Ectodermal cell (in vitro differentiated cells): ENCODE measurements at regions not wholly inside any gene's neighbourhood (a gene's known extent, or its start where the extent isn't known, plus 50 kb on each side); places are given as distances from the start of the nearest gene placed in this dataset.
"Not testable (repeated sequence)": the region's sequence is repeated elsewhere in the genome, so short reads cannot be mapped to it uniquely, and the experiment has no call there.

ENCODE experiments used
- H3K27ac ChIP-seq: 2 replicates; pipeline ENCODE4 v1.7.0; 2013; ENCODE audit warnings: mild to moderate bottlenecking, low read depth, low read length; ENCODE audit not compliant: insufficient read depth, poor library complexity, severe bottlenecking
- H3K27me3 ChIP-seq: 2 replicates; pipeline ENCODE4 v1.7.0; 2013; ENCODE audit warnings: mild to moderate bottlenecking, low read length; ENCODE audit not compliant: insufficient read depth, control insufficient read depth, poor library complexity, severe bottlenecking
- H3K36me3 ChIP-seq: one replicate; pipeline ENCODE4 v1.7.0; 2013; ENCODE audit warnings: low read length; ENCODE audit not compliant: control insufficient read depth, insufficient read depth
- H3K4me1 ChIP-seq: one replicate; pipeline ENCODE4 v1.7.0; 2013; ENCODE audit warnings: low read length; ENCODE audit not compliant: control insufficient read depth, insufficient read depth
- H3K4me3 ChIP-seq: 2 replicates; pipeline ENCODE4 v1.7.0; 2013; ENCODE audit warnings: low read depth, low read length, control low read depth; ENCODE audit not compliant: insufficient read depth
- H3K9me3 ChIP-seq: 2 replicates; pipeline ENCODE4 v1.7.0; 2013; ENCODE audit warnings: mild to moderate bottlenecking, low read length, moderate library complexity; ENCODE audit not compliant: control insufficient read depth
- WGBS, 2 experiments: methylation state at CpG; one replicate each; pipeline ENCODE4 v1.1.7; 2013; ENCODE audit warnings: missing lambda C conversion rate in 2 of 2; 5-methylcytosine and 5-hydroxymethylcytosine counted together

DNA sequence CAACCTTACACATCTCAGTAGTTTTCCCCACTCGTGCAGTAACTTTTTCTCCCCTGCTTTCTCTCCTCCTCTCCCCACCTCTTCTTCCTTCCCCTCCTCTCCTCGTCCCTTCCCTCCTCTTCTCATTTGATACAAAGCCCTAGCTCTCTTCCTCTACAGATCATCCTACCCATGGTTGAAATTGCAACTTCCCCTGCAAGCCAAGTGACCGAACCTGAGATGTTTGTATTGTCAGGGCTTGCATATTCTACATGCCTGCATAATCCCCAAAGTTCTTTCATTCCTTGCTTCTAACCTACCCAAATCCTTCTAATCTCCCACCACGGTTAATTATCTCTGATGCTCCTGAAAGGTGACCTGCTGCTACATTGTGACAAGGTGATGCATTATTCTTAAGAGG lies 408.6 kb upstream of the AMELY start:
- H3K4me1 ChIP-seq, H3K27ac ChIP-seq, H3K9me3 ChIP-seq, H3K36me3 ChIP-seq, H3K4me3 ChIP-seq, H3K27me3 ChIP-seq: not testable (repeated sequence)
- 11% methylated on average over 1 of the region's 4 CpGs; no CpG with 5 or more reads in 1 of the 2 experiments for WGBS, 2 experiments

DNA sequence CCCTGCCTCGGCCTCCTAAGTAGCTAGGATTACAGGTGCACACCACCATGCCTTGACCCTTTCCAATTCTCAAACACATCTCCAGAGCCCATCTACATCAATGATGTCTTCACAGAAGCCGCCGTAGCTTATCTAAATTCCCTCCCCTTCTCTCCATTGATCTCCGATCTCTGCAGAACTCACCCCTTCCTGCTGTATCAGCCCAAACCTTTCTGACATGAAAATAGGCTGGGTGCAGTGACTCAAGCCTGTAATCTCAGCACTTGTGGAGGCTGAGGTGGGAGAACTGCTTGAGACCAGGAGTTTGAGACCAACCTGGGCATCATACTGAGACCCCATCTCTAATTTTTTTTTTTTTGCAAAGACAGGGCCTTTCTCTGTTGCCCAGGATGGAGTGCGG lies 406.6 kb upstream of the AMELY start:
- WGBS, 2 experiments, result 92 to 93% methylated on average over 5 of the region's 5 CpGs

DNA sequence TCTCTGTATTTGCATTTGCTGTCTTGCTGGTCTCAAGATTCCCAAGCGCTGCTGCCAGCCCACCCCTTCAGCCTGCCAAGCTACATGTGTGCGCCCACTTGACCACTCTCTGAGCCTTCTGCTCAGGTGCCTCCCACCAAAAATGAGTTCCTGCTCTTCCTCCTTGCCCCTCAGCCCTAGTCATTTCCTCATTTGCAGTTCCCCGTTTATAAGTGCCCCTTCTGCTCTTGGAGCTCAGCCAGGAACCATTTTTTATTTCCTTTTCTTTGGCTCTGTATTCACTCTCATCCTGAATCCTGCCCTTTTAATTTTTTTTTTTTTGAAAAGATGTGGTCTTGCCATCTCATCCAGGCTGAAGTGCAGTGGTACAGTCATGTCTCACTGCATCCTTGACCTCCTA lies 406.0 kb upstream of the AMELY start:
- no peak overlapping the region for H3K27ac ChIP-seq
- no peaks in the 10 kb centered on the region for H3K27me3 ChIP-seq
- H3K9me3 ChIP-seq, result no peaks in the 10 kb centered on the region
- peaks cover 4% of the 10 kb centered on the region for H3K4me1 ChIP-seq
- WGBS, 2 experiments, result 92 to 98% methylated on average over 3 of the region's 3 CpGs
- H3K4me3 ChIP-seq, result no peak overlapping the region
- no peaks in the 10 kb centered on the region for H3K36me3 ChIP-seq

More for the DNA sequence above, 406.6 kb upstream of the AMELY start:
- Histone ChIP-seq H3K27ac (no peak overlapping the region), H3K36me3 (no peaks in the 10 kb centered on the region), H3K4me1 (peaks cover 4% of the 10 kb centered on the region), H3K4me3 (no peak overlapping the region), H3K9me3 (no peaks in the 10 kb centered on the region), H3K27me3 (no peaks in the 10 kb centered on the region)

DNA sequence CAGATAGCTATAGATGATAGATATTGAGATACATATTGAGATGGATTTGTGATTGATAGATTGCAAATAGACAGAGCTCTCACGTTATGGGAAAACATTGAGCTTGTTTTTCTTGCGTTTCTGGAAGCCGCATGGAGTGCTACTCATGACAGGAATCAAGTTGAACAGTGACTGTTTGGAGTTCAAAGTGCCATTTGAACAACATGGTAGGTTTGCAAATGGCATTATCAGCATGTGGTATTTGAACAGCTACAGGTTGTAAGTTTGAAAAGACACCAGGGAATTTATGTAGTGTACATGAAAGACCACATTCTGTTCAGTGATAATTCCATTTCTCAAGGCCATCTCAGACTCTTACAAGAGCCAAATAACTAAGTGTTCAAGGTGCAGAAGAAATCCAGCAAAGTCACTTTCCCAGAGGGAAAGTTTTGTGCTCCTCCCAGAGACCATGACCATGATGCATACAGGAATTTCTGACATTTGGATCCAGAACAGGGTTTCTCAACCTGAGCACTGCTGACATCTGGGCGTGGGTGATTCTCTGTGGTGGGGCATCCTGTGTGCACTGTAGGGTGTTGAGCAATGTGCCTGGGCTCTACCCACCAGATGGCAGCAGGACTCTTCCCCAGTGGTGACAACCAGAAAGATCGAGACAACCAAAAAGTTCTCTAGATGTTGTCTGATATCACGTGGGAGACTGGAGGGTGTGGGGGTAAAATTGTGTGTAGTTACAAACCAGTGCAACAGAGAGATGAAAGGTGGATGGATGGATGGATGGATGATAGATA lies 399.1 kb upstream of the AMELY start:
- no peaks in the 10 kb centered on the region for H3K36me3 ChIP-seq
- 93 to 97% methylated on average over 6 of the region's 6 CpGs for WGBS, 2 experiments
- no peaks in the 10 kb centered on the region for H3K27me3 ChIP-seq
- no peaks in the 10 kb centered on the region for H3K9me3 ChIP-seq
- no peak overlapping the region for H3K4me3 ChIP-seq
- H3K27ac ChIP-seq, result no peak overlapping the region
- H3K4me1 ChIP-seq, result no peaks in the 10 kb centered on the region

DNA sequence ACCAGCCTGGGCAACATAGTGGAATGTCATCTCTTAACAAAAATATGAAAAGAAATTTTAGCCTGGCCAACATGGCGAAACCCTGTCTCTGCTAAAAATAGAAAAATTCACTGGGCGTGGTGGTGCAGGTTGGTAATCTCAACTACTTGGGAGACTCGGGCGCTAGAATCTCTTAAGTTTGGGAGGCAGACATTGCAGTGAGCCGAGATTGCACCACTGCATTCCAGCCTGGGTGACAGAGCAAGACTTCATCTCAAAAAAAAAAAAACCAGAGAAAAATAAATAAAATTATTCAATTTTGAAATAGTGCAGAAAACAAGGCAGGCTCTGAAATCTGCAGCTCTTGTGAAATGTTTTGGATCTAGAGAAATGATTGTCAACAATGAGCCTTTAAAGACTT lies 397.3 kb upstream of the AMELY start:
- H3K27me3 ChIP-seq, result no peaks in the 10 kb centered on the region

DNA sequence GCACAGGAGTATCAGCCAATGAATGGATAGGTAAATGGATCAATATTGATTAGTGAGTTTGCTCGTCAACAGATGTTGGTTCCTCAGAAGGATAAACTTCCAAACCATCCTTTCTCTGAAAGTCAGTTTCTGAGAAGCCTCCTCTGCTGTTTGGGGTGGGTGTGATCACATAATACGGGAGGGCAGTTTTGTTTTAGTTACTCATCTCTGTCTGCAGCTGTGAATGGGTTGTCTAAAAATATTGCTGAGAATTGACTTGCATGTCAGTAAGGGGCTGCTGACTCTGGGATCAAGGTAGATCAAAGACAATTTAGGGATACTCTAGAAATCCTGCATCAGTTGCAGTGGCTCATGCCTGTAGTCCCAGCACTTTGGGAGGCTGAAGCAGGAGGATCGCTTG lies 390.8 kb upstream of the AMELY start:
- no peaks in the 10 kb centered on the region for H3K36me3 ChIP-seq
- no peak overlapping the region for H3K4me3 ChIP-seq
- 93 to 94% methylated on average over 3 of the region's 3 CpGs for WGBS, 2 experiments
- no peaks in the 10 kb centered on the region for H3K4me1 ChIP-seq
- H3K27me3 ChIP-seq, result no peaks in the 10 kb centered on the region
- no peak overlapping the region for H3K27ac ChIP-seq
- H3K9me3 ChIP-seq, result no peaks in the 10 kb centered on the region

More for the DNA sequence above, 397.3 kb upstream of the AMELY start:
- Histone ChIP-seq H3K4me3 (no peak overlapping the region), H3K4me1 (no peaks in the 10 kb centered on the region), H3K27ac (no peak overlapping the region), H3K9me3 (no peaks in the 10 kb centered on the region), H3K36me3 (no peaks in the 10 kb centered on the region)
- 93 to 94% methylated on average over 5 of the region's 5 CpGs for WGBS, 2 experiments

DNA sequence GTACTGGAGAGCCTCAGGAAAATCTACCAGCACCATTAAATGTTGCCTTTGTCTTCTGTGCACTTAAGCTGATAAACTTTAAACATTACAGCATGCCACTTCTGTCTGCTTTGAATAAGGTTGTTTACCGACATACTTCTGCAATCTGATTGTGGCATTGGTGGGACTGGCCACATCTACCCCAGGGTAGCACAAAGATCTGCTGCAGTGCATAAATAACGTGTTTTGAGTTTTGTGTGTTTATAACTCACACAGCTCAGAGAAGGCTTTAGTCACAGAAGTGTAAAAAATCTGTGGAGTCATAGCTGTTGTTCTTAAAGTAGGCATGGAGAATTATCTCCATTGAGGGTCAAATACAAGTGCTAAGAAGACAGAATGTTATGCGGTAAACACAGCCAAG lies 388.4 kb upstream of the AMELY start:
- WGBS, 2 experiments, result 94% methylated on average over 3 of the region's 3 CpGs
- Histone ChIP-seq H3K27me3 (no peaks in the 10 kb centered on the region), H3K36me3 (no peaks in the 10 kb centered on the region), H3K27ac (no peak overlapping the region), H3K9me3 (no peaks in the 10 kb centered on the region), H3K4me3 (no peak overlapping the region), H3K4me1 (no peaks in the 10 kb centered on the region)

DNA sequence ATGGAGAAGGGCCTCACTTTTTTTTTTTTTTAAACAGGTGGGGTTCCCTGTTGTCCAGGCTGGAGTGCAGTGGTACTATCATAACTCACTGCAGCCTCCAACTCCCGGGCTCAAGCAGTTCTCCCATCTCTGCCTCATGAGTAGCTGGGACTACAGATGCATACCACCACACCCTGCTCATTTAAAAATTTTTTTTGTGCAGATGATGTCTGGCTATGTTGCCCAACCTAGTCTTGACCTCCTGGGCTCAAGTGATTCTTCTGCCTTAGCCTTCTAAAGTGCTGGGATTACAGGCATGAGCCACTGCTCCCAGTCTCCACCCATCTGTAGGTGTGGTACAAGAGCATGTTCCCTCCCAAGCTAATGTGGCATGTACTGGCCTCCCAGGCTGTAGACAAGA lies 380.6 kb upstream of the AMELY start:
- H3K9me3 ChIP-seq, result no peaks in the 10 kb centered on the region
- 100% methylated on average over 1 of the region's 1 CpG for WGBS, 2 experiments
- H3K27me3 ChIP-seq, result no peaks in the 10 kb centered on the region
- H3K4me1 ChIP-seq, result no peaks in the 10 kb centered on the region
- H3K4me3 ChIP-seq, result no peak overlapping the region
- no peak overlapping the region for H3K27ac ChIP-seq
- H3K36me3 ChIP-seq, result no peaks in the 10 kb centered on the region

DNA sequence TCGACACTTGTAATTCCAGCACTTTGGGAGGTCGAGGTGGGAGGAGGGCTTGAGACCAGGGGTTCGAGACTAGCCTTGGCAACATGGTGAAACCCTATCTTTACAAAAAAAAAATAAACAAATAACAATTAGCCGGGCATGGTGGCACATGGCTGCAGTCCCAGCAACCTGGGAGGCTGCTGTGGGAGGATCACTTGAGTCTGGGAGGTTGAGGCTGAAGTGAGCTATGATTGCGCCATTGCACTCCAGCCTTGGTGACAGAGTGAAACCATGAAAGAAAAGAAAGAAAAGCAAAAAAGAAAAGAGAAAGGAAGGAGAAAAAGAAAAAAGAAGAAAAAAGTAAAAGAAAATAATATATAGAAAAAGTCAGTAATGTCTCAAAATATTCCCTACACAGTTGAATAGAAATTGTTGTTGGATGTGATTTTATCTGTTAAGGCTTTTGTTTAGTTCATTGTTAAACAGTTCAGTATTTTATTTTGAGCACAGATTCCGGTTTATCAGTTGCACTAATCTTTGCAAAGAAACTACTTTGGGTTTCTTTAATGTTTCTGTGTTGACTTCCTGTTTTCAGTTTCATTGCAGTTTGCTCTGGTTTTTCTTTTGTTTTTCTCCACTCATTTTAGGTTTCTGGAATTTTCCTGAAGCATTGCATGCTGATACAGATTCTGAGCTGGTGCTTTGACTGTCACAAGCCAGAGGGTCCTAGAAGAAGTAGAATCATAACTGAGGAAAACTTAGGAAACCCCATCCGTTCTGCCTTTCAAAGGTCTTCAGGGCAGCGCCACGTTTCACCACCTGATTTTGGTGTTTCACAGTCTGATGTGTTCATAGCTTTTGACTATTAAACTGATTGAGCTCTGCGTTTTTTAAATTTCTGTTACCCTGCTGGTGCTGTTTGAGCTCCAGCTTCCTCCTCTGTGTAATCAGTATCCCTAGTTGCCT lies 378.6 kb upstream of the AMELY start:
- Histone ChIP-seq H3K27me3 (no peaks in the 10 kb centered on the region), H3K9me3 (no peaks in the 10 kb centered on the region), H3K27ac (no peak overlapping the region), H3K4me1 (no peaks in the 10 kb centered on the region), H3K4me3 (no peak overlapping the region), H3K36me3 (no peaks in the 10 kb centered on the region)
- WGBS, 2 experiments, result 89 to 96% methylated on average over 8 to 10 of the region's 10 CpGs

DNA sequence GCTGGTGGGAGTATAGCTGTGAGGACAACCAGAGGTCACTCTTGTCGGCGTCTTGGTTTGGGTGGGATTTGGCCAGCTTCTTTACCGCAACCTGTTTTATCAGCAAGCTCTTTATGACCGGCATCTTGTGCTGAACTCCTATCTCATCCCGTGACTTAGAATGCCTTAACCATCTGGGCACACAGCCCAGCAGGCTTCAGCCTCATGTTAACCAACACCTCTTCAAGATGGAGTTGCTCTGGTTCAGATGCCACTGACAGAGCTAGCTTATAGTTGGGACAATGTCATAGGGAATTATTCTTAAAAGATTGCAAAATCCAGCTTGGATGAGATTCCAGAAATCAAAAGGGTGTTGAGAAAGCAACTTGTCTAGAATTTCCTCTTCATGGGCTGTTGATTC lies 377.1 kb upstream of the AMELY start:
- H3K27me3 ChIP-seq, result no peaks in the 10 kb centered on the region
- whole genome bisulfite sequencing, 2 experiments, result 94 to 98% methylated on average over 5 of the region's 5 CpGs
- H3K36me3 ChIP-seq, result no peaks in the 10 kb centered on the region

More for the DNA sequence above, 377.1 kb upstream of the AMELY start:
- H3K9me3 ChIP-seq, result no peaks in the 10 kb centered on the region
- no peaks in the 10 kb centered on the region for H3K4me1 ChIP-seq
- no peak overlapping the region for H3K27ac ChIP-seq
- H3K4me3 ChIP-seq, result no peak overlapping the region
